HG03575 (cell line): ENCODE measurements at regions not wholly inside any gene's neighbourhood (a gene's known extent, or its start where the extent isn't known, plus 50 kb on each side); places are given as distances from the start of the nearest gene placed in this dataset.

Source experiments
- ATAC-seq: cut with Tn5 transposase; IDR thresholded peaks from one replicate; pipeline ENCODE4 v1.9.1; 2021; ENCODE audit not compliant: unreplicated experiment, insufficient number of reproducible peaks, low FRiP score; ENCODE audit errors: extremely low read depth

DNA sequence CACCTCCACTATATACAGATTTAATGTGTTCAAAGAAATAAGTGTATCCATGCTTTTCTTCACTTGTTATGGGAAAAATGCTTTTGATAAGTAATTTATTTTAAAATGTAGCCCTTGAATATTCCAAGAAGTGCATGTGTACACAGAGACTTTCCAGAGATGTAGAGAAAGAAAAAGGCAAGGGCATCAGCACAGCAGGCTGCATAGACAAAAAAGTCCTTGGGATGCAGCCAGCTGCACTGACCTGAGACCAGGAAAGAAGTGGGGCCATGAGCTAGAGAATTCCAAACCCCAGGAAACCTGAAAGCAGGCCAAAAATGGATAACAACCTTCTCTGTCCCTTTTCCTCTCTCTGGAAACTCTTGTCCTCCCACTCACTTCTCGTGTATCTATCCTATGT is 51.6 kb upstream of the PRDM8 start:
- ATAC-seq = no peak

DNA sequence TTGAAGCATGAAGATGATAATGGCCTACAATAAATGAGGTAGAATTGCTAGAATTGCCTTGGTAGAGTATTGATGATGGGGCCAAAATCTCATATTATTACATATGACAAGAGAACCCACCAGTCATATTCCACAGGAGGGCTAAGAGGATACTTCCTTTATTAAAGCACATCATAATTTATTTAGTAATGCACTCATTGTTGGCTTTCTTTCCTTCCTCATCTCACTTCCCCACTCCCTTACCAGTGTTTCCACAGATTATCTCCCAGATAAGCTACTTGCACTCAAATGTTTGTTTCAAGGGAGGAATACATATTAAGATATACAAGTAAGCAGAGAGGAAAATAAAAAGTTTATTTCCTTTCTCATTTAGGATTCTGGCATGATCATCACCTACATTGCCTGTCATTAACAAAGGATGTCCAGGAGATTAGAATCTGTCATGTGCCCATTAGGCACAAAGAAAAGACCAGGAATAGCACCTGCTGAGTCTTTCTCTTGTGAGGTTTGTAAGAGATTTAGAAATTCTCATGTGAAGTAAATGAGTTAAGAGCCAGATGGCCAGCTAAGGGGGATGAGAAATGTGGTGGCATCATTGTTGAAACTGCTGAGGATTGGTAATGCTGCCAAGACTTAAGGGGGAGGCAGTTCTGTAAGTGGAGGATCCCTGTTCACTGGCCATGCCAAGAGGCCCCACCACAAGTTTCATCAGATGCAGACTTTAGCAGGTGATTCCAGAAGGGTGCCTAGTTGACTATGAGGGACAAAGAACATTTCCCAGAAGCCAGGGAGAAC is 52.4 kb upstream of the PRDM8 start:
- ATAC-seq = no peak

DNA sequence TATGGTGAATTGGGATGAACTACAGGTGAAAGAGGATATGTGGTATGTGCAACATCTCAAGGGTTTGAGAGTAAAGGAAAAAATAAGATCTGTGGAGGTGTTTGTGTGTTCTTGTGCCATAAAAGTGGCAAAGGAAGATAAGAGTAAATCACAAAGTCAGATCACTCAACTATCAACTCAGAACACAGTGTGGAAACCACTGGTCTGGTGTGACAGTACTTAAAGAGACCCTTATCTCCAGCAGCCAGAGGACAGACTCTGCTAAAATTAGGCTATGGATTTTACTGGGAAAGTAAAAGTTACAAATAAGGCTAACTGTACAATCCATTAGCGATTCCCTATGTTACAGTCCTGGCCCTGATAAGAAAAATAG is 54.0 kb upstream of the PRDM8 start:
- ATAC-seq = no peak

DNA sequence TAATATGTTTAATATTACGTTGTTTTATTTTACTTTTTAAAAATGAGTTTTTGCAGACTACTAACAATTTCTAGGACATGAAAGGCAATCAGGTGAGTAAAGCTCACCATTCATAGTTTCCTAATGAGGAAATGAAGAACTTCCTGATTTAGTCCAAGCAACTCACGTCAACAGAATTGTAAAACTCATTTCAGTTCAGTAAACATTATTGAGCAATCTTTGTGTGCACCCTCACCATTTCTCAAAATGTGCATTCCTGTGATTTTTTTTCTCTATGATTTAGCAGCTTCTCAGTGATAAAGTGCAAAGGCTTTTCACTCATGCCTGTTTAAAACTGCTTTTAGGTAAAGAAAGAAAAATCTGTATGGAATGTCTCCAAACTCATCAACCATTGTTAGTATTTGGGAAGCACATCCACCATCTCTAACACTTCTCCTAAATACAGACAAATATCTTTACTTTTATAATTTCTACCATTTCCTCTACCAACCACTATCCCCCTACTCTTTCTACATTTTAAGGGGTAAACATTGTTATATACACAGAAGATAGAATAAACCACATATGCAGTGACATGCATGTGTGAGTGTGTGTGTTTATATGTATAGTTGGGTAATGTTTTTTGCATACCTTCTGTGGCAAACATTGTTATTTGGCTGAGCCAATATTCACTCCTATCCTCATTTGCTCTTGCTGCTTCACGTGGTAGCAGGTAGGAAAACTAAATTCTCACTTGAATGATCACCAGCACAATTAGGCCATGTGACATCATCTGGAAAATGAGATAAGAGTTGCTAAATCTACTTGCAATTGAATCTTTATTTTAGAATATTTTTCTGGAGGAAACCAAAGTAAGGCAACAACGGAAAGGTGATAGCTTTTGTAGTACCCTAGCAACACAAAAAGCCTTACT is 54.7 kb upstream of the PRDM8 start:
- no peak for ATAC-seq

DNA sequence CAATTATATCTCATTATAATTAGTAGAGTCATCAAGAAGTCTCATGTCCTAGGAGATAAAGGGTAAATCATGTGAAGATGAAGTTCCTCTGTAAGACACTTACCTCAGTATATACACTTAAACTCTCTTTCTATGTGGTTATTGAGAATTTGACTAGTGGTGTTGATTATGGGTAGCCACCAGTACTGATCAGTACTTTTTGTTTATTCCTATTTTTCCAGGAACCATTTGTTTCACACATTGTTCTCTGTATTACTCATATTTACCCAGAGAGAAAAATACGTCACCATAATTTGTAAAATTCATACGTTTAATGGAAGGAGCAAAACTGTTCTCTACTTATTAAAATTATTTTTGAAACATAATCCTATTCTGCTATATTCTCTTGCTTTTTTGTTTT is 55.8 kb upstream of the PRDM8 start:
- no peak for ATAC-seq

DNA sequence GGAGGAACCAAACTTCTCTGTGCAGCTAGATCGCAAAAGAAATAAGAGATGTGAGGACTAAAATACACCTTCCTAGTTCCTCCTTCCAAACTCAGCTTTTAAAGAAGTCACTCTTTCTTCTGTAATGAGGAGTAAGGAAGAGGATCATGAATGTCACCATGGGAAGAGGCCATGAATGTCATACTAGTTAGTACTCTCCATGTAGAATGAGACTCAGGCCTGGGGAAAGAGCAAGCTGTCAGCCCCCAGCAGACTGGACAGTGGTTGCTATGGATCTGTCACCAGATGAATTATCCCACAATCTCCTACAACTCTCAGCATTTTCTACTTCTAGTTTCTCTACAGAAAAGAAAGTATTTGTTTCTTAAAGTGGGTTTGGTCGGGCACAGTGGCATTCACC is 57.1 kb upstream of the PRDM8 start:
- no peak for ATAC-seq

DNA sequence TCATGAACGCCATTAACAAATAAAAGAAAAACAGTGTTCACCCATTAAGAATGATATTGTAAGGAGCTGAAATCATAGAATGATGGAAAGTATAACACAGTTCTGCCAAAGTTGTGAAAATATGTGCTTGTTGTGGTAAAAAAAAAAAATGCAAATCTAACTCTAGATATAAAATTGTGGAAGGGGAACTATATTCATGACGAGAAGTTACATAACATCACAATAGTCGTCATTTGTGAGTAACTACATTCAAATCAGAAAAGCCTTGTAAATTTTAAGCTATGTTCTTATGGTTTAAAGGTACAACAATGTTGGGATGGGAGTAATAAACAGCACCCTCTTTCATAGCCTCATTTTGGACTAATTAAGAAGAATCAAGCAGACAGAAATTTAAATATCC is 57.6 kb upstream of the PRDM8 start:
- no peak for ATAC-seq

DNA sequence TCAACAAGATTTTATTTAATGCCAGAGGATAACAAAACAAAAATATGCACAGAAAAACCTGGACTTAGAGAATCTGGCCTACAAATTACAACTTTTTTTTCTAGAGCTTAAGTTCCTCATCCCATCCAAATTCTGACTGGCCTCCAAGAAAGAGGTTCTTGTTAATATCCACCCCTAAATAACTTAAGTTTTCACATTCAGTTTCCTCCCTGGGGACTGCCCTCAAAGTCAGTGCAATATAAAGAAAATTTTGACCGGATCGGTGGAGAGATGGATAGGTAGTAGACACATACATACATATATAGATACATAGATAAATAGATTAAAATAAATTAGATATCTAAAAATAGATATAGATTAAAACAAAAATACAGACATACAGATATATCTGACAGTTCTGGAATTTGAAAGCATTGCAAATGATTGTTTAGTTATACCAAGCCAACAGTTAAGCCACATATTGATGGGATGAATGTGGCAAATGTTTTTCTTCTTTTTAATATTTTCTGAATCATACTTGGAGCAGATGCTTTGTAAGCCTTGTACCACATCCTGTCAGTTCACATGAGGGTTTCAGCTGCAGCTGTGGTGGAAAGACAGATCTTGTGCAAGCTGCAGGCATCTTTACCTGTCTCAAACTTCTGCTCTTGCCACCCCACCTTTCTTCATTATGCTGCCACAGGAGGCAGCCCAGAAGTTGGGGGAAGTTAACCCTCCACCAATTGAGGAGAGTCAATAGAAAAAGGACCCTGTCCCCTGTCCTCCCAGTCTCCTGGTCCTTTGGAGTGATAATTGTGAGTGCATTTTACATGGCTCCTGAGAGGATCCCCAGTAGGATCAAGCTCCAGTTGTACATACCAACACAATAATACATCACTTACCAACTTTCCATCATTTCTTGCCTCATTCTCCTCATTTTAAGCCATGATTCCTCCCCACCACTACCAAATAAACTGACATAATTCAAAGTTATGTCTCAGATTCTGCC is 58.5 kb upstream of the PRDM8 start:
- ATAC-seq = peak; percentile 93

DNA sequence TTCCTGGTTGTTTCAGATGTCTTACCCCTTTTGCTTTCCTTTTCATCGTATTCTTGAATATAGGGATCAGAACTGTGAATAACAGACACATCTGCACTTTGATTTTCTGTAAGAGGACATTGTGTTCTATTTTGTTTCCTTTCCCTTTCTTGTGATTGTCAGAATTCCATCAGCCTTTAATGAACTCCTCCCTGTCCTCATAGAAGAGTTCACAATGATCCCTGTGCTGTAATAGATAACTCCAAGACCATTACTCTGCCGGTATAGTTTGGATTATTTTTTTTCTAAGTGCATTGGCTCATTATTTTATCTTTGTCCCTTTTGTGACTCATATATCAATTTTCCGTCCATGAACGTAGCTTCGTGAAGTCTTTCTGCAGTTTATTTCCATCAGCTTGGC is 59.7 kb upstream of the PRDM8 start:
- ATAC-seq = no peak

DNA sequence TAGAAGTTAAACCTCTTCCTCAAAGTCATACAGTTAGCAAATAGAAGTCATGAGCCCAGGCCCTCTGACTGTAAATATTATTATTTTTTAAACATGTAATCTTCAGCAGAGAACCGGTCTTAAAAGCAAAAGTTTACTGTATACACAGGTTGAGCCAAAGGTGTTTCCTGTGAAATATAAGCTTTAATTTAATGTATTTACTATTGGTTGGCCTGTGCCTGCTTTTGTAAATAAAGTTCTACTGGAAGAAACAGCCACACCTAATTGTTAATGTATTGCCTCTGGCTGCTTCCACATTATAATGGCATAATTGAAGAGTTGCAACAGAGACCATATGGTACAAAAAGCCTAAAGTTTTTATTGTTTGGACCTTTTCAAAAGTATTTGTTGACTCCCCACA is 61.0 kb upstream of the PRDM8 start:
- ATAC-seq = no peak

DNA sequence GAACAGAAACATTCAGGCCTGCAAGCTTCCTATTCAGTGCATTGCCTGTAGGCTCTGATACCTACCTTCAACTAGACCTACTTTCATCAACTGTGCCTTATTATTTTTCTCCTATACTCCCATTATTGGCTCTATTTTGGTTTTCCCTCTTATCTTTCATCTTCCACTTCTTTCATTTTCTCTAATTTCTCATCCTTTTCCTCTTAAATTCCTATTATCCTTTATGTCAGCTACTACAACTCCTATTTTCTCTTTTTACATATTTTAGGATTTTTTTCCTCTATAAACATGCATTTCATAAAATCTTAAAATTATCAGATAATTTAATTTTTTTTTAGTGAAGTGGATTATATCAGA is 61.6 kb upstream of the PRDM8 start:
- ATAC-seq = no peak

DNA sequence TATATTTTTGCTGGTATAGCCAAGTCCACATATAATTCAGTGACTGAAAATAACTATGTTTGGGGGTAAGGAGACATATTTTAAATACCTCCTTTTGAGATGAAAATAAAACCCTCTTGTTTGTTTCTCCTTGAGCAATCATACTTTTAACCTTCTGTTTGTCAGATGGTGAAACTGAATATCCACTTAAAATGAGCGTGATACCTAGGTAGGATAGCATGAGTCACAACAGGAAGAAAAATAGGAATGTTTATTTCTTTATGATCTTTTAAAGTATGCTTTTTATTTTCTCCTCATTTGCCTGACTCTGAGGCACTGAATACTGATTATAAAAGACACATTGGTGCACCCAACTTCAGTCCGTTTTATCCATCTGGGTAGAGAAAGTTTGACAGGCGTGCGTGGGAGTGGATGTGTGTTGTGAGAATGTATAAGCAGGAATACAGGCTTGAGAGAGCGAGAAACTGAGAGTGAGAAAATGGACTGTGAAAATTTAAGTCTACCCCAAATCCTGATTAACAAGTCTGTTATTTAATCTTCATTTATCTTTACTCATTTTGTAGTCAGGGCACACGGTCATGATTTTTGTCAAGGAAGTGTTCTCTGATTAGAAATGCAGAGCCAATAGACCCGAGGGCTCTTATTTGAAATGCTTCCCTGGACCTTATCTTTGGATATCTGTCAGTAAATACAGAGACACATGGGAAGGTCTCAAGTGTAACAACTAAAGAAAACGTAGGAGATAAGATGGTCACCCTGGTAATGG is 62.1 kb upstream of the ANTXR2 start:
- no peak for ATAC-seq

DNA sequence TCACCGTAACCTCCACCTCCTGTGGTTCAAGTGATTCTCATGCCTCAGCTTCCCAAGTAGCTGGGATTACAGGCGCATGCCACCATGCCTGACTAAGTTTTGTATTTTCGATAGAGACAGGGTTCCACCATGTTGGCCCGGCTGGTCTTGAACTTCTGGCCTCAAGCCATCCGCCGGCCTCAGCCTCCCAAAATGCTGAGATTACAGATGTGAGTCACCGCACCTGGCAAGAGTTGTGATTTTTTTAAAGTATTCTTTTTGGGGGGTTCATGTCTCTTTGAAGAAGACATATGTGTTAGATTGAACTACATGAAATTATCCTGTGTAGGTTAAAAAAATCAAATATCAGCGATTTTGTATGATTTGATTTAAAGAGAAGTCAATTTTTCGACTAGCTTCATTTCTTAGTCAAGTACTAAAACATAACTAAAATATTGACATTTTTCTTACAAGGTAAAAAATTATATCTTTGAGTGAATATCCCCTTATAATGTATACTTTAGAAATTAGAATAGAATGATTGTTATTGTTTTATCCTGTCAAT is 60.3 kb upstream of the ANTXR2 start:
- no peak for ATAC-seq

DNA sequence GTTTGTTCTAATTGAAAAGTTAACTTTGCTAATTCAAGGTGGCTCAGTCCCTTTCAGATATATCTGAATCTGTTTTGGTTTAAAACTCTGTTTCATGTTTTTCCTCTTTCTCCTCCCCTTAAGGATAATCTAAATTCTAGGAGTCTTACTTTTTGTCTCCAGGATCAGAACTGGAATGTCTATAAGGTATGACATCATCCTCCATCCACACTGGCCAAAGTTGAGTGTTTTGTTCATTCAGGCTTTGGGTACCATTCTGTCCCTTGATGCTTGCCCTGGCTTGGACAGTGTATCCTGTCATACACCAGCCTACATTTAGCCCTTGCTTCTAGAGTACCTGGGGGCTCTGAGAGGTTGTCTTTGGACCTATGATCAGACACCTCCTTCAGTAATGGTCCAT is 56.8 kb upstream of the ANTXR2 start:
- ATAC-seq = no peak

DNA sequence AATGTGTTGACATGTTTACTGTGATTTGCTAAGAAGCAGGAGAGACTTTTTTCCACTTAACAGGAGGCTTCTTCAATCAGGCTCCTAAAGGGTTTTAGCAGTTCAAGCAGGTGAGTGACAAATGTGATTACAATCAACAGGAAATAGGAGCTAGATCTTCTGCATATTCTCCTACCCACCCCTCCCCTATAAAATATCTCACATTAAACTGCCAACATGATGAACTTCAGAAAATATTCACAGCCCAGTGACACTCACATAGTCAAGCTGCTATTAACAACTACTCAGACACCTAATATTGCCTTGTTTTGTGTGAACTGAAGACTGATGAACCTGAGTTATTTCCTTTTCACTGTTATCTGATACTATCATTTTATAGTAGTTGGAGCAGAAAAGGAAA is 55.9 kb upstream of the ANTXR2 start:
- ATAC-seq = no peak

DNA sequence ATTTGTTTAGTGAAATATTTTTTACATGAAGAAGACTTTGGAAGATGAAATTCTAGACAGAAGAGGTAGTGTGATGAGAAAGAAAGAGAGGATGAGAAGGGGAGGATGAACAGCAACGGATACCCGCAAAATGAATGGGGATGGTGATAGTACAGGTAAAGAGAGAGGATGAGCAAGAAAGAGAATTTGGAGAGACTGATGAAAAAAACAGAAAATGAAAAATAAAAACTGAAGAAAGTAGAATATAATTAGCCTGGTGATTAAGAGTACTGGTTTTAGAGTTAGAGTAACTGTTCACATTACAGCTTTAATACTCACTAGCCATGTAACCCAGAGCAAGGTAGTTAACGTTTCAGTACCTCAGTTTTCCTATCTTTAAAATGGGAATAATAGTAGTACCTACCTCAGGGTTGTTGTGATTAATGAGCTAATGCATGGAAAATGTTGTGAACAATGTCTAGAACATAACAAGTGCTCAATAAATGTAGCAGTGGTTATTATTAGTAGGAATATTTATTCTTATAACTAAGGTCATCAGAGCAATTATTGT is 54.9 kb upstream of the ANTXR2 start:
- ATAC-seq = no peak

DNA sequence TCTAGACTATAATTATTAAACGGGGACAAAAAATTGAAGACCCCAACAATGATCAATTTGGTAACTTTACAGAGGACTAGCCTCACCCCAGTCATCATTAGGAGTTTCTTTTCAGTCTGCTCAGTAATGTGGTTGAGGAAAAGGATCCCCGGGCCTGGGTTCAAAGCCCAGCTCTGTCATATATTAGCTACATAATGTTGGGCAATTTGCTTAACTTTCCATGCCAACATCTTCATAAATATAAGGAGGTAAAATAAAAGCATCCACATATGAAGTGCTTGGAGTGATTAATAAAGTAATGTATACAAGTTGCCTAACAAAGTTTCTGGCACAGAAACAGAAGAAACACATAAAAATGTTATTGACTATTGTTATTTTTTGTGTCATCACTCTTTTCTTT is 53.4 kb upstream of the ANTXR2 start:
- no peak for ATAC-seq
